Body of pancreas (tissue), 4 donors: ENCODE measurements at regions not wholly inside any gene's neighbourhood (a gene's known extent, or its start where the extent isn't known, plus 50 kb on each side); places are given as distances from the start of the nearest gene placed in this dataset.

Experiments used
- CTCF ChIP-seq, 7 experiments: fragments of 450-650 bp in 4 of 7; fragments of 200-600 bp in 3 of 7; sonication (generic) in 3 of 7; IDR thresholded peaks; one replicate each; pipeline ENCODE4 v1.5.1; 2016 to 2019; ENCODE audit warnings: antibody characterized with exemption in 7 of 7
- POLR2A ChIP-seq, 3 donors: fragments of 450-650 bp; IDR thresholded peaks; one replicate each; pipeline ENCODE4 v1.6.1; 2016; ENCODE audit warnings: antibody characterized with exemption in 3 of 3, mild to moderate bottlenecking in 2 of 3

GRCh38 chr14:101289911-101290310 is 271.4 kb upstream of the DIO3 start:
- TF ChIP-seq CTCF (IDR thresholded peaks at IDR 0.05) (no peak), POLR2A (IDR thresholded peaks at IDR 0.05) (no peak)
